ENCODE measurements at regions not wholly inside any gene's neighbourhood (a gene's known extent, or its start where the extent isn't known, plus 50 kb on each side); places are given as distances from the start of the nearest gene placed in this dataset.
"Not testable (repeated sequence)": the region's sequence is repeated elsewhere in the genome, so short reads cannot be mapped to it uniquely, and the experiment has no call there.

DNA sequence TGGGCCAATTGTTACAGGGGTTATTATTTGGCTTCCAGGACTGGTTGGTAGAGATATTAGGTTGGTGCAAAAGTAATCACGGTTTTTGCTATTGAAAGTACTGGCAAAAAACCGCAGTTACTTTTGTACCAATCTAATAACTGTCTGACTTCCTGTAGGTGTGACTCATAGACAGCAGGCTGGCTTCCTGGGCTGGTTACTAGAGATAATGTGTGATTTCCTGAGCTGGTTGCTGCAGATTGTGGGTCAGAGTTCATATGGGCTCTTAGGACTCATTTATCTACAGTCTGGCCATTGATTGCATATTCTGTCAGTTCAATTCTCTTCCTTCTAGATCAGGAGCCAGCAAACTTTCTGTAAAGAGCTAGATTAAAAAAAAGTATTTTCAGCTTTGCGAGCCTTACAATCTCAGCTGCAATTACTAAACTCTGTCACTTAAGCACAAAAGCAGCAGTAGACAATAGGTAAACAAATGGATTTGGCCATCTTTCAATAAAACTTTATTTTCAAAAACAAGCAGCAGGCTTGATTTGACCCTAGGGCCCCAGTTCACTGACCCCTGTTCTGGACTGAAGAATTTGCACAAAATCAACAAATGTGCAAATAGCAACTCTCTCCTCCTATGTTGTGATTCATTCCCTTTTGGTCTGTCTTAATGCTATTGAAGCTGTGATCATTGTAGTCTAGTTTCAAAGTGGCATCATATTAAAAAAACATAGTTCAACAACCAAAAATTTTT lies 50.8 kb upstream of the BOD1L1 start:
- DNase-seq, result peak; percentile 82

DNA sequence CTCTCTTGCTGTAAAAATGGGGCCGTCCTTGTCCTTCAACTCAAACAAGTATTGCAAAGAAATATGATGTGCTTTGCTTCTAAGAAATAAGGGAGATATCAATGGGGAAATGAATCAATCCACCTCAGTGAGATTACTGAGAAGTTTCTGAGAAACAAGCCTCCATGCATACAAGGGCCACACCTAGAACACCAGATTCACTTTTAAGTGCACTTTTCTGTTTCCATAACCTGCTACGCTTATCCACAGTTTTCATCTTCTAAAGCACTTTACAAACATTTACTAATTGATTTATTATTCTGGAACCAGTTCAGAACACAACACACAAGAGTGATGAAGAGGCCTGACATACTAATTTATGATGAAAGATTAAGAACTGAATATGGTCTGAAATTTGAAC lies 54.0 kb upstream of the BOD1L1 start:
- DNase-seq, result peak; percentile 50

DNA sequence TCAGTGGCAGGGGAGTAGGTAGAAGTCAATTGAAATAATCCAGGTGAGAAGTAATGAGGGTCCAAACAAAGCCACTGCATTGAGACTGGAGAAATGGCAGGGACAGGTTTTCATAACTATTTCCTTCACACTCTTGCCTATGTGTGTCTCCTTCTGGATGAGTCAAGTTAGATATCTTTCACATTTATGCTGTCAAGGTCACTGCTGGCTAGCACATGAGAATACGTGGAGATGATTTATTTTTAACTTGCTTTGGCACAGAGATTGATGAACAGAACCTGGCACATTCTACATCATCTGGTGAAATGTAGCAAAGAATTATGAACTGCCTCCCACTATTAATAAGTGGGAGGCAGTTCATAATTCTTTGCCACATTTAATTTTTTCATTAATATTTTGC lies 66.7 kb upstream of the BOD1L1 start:
- DNase-seq, result no peak

DNA sequence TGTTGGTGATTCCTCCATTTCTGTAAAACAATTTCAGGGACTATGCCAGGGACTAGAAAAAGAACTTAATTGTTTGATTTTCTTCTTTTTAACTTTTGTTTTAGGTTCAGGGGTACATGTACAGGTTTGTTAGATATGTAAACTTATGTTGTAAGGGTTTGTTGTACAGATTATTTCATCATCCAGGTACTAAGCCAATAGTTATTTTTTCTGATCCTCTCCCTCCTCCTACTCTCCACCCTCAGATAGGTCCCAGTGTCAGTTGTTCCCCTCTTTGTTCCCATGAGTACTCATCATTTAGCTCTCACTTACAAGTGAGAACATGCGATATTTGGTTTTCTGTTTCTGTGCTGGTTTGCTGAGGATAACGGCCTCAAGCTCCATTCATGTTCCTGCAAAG lies 70.8 kb upstream of the BOD1L1 start:
- no peak for DNase-seq

DNA sequence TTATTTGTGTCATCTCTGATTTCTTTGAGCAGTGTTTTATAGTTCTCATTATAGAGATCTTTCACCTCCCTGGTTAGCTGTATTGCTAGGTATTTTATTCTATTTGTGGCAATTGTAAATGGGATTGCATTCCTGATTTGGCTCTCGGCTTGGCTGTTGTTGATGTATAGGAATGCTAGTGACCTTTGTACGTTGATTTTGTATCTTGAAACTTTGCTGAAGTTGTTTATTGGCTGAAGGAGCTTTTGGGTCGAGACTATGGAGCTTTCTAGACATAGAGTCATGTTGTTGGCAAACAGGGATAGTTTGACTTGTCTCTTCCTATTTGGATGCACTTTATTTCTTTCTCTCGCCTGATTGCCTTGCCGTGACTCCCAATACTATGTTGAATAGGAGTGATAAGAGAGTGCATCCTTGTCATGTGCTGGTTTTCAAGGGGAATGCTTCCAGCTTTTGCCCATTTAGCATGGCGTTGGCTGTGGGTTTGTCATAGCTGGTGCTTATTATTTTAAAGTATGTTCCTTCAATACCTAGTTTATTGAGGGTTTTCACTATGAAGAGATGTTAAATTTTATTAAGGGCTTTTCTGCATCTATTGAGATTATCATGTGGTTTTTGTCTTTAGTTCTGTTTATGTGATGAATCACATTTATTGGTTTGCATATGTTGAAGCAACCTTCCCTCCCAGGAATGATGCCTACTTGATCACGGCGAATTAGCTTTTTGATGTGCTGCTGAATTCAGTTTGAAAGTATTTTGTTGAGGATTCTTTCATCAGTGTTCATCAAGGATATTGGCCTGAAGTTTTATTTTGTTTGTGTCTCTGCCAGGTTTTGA lies 72.7 kb upstream of the BOD1L1 start:
- no peak for DNase-seq

DNA sequence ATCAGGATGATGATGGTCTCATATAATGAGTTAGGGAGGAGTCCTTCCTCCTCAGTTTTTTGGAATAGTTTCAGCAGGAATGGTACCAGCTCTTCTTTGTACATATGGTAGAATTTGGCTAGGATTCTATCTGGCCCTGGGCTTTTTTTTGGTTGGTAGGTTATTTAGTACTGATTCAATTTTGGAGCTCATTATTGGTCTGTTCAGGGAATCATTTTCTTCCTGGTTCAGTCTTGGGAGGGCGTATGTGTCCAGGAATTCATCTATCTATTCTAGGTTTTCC lies 73.3 kb upstream of the BOD1L1 start:
- not testable (repeated sequence) for DNase-seq

DNA sequence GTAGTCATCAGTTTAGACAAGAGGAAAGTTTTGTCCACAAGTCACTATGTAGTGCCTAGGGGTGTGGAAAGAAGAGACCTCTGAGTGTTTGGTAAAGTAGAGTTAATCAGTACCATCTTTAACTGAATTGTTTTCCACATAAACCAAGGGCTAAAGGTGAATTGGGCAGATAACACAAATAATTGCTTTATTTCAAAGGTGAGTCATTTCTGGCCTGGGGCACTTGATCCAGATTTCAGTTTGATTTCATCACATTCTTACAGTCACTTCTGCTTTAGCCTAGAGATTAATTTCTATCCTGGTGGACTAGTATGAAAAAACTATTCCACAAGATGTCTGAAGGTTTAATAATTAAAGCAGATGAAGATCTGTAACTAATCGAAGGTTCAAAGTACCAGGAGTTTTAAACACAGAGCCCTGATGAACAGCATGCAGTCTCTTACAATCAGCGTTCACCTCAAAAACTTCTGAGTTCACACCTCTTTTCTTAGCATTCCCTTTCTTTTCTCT lies 74.5 kb upstream of the BOD1L1 start:
- peak; percentile 85 for DNase-seq

DNA sequence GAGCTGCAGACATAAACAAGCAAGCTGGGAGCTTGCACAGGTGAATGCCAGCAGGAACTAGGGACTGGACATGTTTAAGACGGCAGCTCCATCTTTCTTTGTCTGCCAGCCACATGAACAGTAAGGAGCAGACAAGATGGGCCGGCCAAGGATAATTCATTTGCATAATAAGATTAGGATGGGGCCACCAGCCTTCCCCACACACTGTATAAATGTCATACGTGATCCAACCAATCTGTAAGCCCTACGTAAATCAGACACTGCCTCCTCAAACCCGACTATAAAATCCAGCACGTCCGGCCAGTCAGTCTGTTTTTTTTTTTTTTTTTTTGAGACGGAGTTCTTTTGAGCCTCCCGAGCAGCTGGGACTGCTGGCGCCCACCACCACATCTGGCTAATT lies 75.6 kb upstream of the BOD1L1 start:
- DNase-seq, result no peak

DNA sequence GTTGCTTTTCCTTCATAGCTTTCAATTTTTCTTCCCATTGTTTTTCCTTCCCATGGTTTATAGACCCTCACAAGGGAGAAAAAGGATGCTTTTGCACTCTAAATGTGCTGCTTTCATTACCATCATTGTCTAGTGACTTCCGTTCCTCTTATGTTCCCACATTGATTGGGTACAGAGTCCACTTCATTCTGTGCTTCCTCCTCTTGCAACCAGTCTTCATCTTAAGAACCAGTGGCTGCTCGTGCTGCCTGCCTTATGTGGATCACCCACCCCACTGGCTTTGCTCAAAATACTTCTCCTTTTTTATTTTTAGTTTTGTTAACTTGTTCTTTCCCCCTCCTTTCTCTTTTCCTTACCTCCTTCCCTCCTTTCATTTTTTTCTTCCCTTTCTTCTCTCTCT lies 76.5 kb upstream of the BOD1L1 start:
- DNase-seq, result peak; percentile 63

DNA sequence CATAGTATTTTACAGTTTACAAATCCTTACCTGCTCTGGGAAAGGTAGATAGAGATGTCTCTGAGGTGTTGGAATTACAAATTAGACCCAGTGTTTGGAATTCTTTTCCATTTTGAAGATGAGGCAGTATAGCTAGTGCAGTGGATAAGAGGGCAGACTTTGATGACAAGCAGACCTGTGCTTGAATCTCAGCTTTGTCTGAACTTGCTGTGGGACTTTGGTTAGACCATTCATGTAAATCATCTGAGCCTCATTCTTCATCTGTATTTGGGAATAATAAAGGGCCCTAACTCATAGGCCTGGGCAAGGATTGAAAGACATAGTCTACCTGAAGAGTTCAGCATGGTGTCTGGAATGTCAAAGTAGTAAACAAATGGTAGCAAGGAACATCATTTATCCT lies 77.2 kb upstream of the BOD1L1 start:
- no peak for DNase-seq

DNA sequence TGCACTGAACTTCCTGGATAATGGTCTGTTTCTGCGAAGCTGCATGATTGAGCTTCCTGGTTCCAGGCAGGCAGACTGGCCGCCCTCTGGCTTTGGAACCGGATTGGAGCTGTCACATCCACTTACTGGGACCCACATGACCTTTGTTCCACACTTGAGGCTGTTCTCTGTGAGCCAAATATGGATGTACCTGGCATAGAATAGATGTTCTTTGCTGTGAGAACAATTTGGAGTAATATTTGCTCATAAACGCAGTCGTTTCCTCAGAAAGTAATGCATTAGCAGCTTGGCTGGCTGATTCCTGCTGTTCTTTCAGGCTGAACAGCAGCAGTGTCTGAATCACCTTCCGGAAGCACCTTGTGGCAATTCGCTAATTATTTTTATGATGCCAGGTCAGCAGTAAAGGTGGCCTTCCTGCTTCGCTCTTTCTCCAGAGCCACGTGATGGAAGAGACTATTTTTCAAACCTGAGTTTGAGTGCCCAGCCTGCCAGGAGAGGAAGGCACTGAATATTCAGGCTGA lies 78.1 kb upstream of the BOD1L1 start:
- no peak for DNase-seq

DNA sequence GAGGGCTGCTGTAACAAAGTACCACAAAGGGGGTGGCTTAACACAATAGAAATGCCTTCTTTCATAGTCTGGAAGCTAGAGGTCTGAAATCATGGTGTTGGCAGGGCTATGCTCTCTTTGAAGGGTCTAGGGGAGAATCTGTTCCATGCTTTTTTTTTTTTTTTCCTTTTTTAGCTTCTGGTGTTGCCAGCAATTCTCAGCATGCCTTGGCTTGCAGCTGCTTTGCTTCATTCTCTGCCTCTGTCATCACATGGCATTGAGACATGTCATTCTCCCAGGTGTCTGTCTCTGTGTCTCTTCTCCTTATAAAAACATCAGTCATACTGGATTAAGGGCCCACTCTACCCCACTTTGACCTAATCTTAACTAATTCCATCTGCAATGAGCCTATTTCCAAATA lies 78.6 kb upstream of the BOD1L1 start:
- DNase-seq, result no peak

DNA sequence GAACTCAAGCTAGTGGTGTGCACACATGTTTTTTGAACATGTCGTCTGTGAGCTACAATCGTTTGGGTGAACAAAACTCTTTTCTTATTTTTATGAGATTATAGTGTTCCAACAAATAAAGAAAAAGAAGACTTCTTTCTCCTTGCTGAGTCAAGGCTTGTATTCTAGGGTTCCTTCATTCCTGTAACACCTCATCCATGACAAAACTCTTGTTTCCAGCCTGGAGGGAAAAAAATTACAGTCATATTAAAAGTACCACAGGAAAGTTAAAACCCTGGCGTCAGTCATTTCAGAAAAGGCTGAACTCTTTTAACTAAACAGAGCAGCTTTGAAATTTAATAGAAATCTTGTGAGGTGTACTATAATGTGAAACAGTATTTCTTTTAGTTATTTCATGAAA lies 79.2 kb upstream of the BOD1L1 start:
- DNase-seq, result no peak

DNA sequence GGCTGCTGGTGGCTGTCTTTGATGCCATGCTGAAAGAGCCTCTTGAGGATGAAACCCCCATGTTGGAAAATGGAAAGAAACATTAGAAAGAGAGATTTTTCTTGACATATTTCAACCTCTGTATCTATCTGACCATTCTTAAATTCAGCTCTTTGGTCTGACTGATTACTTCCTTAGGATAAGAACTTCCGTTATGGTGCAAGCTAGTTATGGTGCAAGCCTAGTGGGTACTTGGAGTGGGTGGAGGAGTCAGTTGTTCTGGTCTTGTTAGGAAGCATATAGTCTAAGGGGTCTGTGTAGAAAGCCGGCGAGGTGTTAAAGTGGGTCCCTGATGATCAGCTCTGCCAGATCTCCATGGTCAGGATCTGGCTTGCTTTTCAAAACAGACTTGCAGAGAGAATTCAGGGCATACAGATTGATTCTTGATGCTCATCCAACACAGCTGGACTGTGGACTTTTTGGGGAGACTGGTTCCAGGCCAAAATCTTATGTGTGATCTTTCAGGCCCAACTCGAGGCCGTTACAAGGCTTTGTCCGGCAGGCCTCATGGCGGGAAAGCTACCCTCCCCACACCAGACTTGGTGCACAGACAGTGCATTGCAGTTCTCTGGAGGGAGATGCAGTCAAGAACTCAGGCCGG lies 82.8 kb upstream of the BOD1L1 start:
- DNase-seq, result no peak

DNA sequence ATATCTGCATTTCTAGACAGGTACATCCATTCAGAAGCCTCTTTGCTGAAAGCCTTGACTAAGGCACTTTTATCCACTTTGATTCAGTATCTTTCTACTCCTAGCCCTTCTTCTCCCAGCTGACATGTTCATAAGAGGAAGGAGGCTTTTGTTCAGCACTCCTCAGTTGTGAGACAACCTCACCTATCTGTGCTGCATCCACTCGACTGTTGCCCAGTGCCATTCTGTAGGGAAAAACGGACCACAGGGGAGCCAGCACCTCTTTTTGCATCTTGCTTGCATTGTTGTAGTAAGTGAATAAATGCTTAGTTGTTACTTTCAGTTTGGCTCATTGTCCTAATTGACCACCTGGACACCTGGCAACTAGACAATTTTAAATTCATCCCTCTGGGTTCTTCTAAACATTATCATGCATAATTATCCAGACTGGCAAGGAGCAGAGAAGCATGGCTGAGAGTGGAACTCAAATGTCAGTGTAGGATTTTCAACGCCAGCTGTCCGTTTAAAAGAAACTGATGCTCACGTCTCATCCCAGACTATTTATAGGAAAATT lies 83.8 kb upstream of the BOD1L1 start:
- no peak for DNase-seq

DNA sequence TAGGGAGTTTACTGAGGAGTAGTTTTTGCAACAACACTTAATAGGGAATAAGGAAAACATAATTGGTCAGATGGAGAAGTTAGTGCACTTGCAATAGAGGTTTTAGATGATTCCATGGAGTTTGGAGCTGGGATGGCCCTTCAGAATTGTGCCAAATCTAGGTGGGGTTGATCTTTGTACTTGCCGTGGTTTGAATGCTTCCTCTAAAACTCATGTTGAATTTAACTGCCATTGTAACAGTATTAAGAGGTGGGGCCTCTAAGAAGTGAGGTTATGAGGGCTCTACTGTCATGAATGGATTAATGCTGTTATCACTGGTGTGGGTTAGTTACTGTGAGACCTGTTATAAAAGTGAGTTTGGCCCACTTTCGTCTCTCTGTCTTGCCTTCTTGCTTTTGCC lies 94.4 kb upstream of the BOD1L1 start:
- no peak for DNase-seq

DNA sequence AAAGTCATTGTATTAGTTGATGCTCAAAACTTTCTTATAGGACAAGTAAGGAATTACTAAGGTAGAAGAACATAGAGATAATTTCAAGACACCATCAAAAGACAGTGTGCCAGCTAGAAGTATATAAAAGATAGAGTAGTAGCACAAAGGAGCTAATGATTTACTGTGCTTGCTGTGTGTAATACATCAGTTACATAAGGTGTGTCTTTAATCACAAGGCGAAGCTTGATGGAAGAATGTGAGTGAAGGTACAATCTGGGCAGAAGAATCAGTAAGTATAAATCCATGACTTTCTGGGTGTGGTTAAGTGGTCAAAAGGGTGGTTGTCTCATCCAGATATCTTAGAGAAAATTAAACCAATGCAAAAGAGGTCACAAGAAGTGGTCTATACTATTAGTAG lies 95.1 kb upstream of the BOD1L1 start:
- DNase-seq, result no peak

DNA sequence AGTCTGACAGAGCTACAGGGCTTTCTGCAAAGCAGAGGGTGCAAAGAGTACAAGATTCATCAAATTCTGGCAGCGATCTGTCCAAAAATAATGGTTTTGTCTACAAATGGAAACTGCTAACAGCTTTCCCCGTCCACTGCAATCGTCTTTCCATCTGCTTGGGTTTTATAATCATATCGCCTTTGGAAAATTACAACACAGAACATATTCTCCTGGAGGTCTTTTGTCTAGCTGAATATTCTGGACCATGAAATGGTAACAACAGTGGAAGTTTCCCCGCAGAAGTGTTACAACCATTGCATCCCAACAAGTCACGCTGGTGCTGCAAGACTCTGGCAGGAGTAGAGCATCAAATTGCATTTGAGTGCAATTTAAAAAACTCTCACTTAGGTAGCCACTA lies 101.2 kb upstream of the BOD1L1 start:
- DNase-seq, result no peak

DNA sequence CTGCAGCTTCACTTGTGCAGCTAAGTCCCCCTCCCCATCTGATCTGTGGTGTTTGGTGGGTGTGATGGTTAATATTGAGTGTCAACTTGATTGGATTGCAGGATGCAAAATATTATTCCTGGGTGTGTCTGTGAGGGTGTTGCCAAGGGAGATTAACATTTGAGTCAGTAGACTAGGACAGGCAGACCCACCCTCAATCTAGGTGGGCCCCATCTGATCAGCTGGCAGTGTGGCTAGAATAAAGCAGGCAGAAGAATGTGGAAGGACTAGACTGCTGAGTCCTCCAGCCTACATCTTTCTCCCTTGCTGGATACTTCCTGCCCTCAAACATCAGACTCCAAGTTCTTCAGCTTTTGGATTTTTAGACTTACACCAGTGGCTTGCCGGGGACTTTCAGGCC lies 103.5 kb upstream of the BOD1L1 start:
- no peak for DNase-seq

DNA sequence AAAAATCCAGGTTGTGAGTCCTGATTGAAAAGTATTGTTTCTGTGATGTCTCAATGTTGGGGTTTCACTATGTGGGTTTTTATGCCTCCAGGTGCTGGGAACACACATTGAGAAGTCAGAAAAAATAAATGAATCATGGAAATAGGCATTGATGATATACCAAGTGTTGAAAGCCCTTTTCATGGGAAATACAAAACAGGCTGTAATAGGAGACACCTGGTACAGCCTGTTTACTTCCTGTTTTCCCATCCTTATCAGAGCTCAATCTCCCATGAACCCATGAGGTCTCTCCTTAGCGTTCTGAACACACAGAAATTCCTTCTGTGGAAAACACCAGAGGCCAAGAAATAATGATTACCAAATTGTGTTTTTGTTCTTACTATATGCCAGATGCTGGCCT lies 106.3 kb upstream of the BOD1L1 start:
- peak; percentile 15 for DNase-seq

DNA sequence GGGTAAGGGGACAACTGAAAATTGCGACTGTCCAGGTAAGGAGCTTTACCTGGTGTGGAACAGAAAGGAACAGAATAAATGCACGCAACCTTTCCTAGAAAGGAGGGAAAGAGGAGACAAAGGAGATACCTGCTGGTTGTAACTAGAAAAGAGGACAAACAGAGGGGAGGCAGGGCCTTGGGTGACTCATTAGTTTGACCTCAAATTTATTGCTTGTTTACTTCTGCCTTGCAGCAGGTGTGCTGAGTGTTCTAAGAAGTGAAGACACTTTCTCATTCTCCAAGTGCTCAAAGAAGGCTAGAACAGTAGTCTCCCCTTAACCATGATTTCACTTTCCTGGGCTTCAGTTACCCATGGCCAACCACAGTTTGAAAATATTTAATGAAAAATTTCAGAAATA lies 123.1 kb upstream of the BOD1L1 start:
- DNase-seq, result no peak

DNA sequence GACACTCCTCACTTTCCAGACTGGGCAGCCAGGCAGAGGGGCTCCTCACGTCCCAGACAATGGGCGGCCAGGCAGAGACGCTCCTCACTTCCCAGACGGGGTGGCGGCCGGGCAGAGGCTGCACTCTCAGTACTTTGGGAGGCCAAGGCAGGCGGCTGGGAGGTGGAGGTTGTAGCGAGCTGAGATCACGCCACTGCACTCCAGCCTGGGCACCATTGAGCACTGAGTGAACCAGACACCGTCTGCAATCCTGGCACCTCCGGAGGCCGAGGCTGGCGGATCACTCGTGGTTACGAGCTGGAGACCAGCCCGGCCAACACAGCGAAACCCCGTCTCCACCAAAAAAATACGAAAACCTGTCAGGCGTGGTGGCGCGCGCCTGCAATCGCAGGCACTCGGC lies 134.1 kb upstream of the BOD1L1 start:
- DNase-seq, result not testable (repeated sequence)

DNA sequence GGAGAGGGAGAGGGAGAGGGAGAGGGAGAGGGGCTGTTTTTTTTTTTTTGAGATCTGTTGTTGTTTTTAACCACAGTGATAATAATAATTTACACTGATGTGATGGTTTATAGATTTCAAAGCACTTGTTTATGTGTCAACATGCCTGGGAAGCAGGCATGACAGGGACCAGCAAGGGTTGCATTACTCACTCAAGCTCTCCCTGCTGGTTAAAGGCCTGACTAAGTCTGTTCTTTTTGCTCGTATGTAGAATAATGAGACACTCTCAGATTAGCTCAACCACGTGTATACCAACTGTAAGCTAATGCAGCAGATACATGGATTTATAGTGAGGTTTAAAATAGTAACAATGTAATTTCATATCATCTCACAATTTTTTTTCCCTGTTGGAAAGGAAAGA lies 134.6 kb upstream of the BOD1L1 start:
- no peak for DNase-seq

DNA sequence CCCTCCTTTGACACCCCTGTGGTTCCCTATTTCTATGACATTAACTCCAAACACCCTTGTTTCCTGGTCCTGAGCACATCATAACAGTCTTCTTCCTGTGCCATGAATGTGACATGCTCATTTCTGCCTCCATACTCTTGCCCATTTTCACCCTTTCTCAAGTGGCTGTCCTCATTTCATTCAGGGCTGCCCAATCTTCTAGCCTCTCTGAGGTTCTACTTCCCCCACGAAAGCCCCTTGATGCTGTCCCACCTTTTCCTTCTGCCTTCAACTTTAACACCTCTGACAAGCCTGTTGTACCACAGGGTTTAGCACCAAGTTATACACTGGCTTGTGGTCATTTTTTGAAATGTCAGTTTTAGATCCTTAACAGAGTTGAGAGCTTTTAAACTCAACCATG lies 136.2 kb upstream of the BOD1L1 start:
- DNase-seq, result no peak

Measured in OCI-M1 (cell line).